Suppressor macrophage treated with lipopolysaccharide for 1 hour (primary cell): ENCODE measurements at regions not wholly inside any gene's neighbourhood (a gene's known extent, or its start where the extent isn't known, plus 50 kb on each side); places are given as distances from the start of the nearest gene placed in this dataset.

Source experiments
- DNase-seq, 3 donors: peaks; one replicate each; pipeline ENCODE4 v3.0.0-alpha.2; 2020 to 2022

DNA sequence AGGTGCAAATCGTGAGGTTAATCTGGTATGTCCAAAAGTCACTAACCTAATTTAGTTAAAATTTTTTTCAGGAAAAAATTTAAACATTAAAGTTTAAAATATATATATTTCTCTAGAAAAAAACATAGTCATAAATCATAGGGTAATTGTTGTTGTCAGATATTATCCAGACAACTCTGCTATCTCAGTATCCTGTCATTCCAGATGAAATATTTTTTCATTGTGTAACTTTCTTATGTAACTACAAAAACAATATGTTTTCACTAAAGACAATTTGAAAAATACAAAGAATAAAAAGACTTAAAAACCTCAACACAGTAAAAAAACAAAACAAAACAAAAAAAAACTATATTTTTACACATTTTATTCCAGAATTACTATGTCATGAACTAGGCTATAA is 57.6 kb downstream of the TENT5A start:
- no peak for DNase-seq

DNA sequence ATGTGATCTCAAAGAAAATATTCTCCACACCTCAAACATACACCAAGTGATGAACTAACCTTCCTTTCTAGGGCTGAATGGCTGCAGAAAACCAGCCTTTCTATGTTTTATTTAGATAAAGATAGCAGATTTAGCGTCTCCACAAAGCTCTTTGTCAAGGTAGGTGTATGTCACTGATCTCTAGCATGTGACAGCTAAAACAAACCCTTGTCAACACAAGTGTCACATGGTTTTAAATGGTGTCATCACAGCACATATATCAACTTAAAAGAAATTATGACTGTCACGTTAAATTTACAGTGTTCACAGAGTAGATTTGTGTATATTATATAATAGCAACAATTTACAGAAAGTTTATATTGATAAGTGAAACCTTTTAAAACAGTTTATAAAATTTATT is 58.3 kb downstream of the TENT5A start:
- DNase-seq: no peak

DNA sequence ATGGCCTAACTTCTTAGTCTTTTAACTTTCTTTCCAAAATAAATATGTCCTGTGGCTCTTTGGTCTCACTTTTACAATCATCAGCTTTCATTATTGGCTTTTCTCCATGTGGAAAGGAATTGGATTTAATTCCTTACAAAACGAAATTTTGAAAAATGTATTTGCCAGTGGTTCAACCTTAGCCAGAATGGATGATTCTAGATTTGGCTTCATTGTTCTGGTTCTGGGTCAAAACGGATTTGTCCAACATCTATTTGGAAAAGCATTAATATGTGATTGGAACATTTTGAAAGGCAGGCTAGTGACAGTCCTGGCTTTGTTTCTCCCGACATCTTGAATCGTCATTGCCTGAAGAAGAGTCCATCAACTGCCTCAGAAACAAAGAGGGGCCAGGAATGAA is 59.2 kb downstream of the TENT5A start:
- no peak for DNase-seq

GRCh38 chr6:81690073-81690472 is 62.4 kb downstream of the TENT5A start:
- no peak for DNase-seq

DNA sequence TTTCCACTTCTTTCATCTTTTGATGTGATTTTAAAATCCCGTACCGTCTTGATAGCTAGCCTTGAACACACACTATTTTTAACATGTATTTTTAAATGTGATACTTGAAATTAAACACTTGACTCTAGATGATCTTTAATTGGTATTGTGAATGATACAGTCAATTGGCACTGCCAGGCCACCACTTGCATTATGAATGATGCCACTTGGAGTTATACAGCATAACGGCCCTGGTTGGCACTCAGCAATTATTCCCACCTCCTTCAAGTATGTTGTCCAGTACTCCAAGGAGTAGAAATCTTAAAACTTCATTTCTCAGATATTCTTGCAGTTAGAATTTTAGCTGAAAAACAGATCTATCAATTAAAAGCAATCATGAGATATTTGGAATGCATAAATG is 62.9 kb downstream of the TENT5A start:
- no peak for DNase-seq

DNA sequence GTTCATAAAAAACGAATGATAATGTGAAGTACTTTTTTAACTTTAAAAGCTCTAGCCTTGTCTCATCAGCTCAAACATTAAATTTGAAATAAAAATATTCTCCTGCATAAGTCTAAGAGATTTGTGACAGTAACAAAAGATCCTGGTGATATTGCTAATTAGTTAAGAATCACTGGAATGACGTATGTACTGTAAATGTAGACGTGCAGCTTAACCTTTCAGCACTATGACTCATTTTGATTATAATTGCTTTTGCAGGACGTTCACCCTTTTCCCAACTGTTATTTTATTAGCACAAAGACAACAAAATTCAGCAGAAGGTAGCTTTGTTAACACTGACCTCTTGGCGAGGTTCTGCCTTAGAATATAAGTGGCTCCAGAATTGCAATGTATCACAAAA is 68.6 kb downstream of the TENT5A start:
- DNase-seq: no peak

- no peak for DNase-seq
Observed at GRCh38 chr6:81682858-81683620, 69.4 kb downstream of the TENT5A start.

GRCh38 chr6:81682235-81682795 is 70.2 kb downstream of the TENT5A start:
- no peak for DNase-seq

GRCh38 chr6:81669445-81669844 is 83.0 kb downstream of the TENT5A start:
- no peak for DNase-seq

DNA sequence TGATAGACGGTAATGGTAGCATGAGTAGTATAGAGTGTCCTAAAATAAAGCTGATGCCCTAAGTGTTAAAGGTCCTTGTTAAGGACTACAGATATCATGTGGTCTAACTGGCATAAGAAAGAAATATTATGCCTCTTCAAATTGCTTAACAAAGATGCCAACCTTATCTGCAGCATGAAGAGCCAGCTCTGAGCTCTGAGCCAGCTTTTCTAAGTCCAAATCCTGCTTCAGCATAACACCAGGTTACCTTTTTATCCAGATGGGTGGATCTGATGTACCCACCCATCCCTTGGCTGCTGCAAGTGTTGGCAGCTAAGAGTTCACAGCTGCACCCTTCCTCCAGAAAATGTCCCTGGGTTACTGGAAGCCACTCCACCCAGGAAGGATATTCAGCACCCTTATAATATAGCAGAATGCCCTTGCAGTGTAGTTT is 83.8 kb downstream of the TENT5A start:
- DNase-seq: no peak

GRCh38 chr6:81666481-81666880 is 86.0 kb downstream of the TENT5A start:
- DNase-seq: no peak

- DNase-seq: no peak
Observed at GRCh38 chr6:81656231-81656630, 96.2 kb downstream of the TENT5A start.

DNA sequence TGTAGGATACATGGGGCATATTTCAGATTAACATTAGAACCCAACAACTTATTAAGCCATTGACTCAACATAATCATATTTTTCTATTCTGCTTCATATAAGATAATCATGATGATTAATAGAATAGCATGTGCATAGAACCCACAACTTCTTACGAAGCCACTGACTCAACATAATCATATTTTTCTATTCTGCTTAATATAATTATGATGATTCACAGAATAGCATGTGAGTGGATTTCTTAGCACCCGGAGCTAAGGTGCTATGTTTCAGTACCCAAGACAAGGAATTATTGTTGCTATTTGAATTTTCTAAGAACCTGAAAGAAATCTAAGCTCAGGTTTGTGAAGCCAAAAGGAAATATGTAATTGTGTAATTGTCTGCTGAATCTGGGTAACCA is 96.8 kb downstream of the TENT5A start:
- DNase-seq: no peak

DNA sequence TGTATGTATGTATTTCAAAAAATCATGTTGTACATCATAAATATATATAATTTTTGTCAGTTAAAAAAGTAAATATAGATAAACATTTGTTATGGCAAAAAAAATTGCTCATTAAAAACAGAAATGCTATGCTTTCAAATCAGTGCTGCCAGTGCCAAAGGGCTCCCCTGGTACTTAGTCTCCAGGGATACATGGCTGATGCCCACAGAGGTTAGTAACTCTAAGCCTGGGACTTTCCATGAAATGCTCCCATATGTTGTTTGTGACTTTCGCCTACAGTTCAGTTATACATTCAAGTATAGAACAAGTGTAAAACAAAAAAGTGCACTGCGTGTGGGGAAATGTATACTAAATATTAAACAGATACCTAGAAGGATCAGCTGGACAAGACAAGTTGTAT is 104.0 kb downstream of the TENT5A start:
- DNase-seq: no peak

GRCh38 chr6:81643156-81643555 is 109.3 kb downstream of the TENT5A start:
- no peak for DNase-seq

- DNase-seq: no peak
Observed at GRCh38 chr6:81640891-81641290, 111.6 kb downstream of the TENT5A start.

GRCh38 chr6:81640126-81640525 is 112.4 kb downstream of the TENT5A start:
- no peak for DNase-seq

- no peak for DNase-seq
Observed at GRCh38 chr6:81638366-81638765, 114.1 kb downstream of the TENT5A start.

- DNase-seq: no peak
Observed at GRCh38 chr6:81636930-81637568, 115.4 kb downstream of the TENT5A start.

GRCh38 chr6:81634155-81634880 is 118.2 kb downstream of the TENT5A start:
- DNase-seq: no peak

- DNase-seq: no peak
Observed at GRCh38 chr6:81633391-81633790, 119.1 kb downstream of the TENT5A start.

- DNase-seq: no peak
Observed at GRCh38 chr6:81630719-81631118, 121.8 kb downstream of the TENT5A start.

GRCh38 chr6:81625216-81625615 is 127.3 kb downstream of the TENT5A start:
- DNase-seq: no peak

DNA sequence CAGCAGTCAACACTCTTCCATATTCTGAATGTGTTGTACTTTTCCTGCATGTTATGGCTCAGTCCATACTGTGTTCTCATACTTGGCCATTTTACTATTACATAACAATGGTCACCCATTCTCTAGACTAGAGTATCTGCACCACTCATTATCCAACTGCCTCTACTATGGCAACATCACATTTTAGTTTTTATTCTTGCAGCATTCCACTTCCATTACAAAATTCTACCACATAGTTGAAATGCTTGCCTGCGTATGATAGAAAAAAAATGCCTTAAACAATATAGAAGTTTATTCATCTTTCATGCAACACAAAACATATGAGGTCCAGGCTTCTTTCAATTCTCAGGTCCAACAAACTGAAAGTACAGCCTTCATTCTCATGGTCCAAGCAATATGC is 128.0 kb downstream of the TENT5A start:
- DNase-seq: no peak
